GM21717 (cell line): ENCODE measurements at regions not wholly inside any gene's neighbourhood (a gene's known extent, or its start where the extent isn't known, plus 50 kb on each side); places are given as distances from the start of the nearest gene placed in this dataset.

ENCODE experiments used
- ATAC-seq: cut with Tn5 transposase; IDR thresholded peaks from one replicate; pipeline ENCODE4 v1.9.1; 2021; ENCODE audit warnings: mild to moderate bottlenecking, moderate library complexity; ENCODE audit not compliant: unreplicated experiment

DNA sequence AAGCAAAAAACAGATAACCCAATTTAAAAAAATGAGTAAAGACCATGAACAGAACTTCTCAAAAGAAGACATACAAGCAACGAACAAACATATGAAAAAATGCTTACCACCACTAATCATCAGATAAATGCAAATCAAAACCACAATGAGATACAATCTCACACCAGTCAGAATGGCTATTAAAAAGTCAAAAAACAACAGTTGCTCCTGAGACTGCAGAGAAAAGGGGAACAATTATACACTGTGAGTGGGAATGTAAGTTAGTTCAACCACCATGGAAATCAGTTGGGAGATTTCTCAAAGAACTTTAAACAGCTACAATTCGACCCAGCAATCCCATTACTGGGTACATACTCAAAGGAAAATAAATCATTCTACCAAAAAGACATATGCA, 131.6 kb downstream of the PTGER3 start:
- ATAC-seq, result no peak

DNA sequence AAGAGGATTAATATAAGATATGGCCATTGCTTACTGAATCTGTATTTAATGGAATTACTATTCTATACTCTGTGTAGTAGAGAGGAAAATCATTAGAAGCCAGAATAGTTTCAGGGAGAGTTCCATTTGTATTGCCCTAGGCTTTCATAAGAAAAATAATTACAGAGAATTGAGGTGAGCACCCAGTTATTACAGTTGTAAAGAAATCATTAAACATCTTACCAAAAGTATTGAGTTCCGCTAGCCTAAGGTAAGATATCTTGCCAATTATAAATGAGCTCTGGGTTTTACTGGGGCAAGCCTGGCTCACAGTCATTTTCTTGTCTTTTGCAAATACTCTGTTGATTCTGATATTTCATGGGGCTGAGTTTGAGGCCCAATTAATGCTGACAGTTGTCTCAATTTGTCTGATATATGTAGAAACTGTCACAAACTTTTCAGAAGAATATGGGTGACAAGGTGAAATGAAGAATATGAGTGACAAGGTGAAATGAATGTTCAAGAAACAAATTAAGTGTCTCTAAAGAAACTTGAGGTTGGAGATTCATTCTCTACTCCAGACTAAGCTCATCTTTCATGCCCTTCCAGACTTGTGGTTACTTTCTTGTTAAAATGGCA, 127.8 kb downstream of the PTGER3 start:
- no peak for ATAC-seq
